Large intestine (tissue), 3 donors: ENCODE measurements at regions not wholly inside any gene's neighbourhood (a gene's known extent, or its start where the extent isn't known, plus 50 kb on each side); places are given as distances from the start of the nearest gene placed in this dataset.
A peak's percentile ranks its signal among the peaks of the same experiment; 100 is the strongest.
"Not testable (repeated sequence)": the region's sequence is repeated elsewhere in the genome, so short reads cannot be mapped to it uniquely, and the experiment has no call there.

ENCODE experiments used
- DNase-seq, 2 donors: peaks; one replicate each; pipeline versions ENCODE4 v3.0.0 to v3.0.0-alpha.2; 2013
- H3K27ac ChIP-seq: one replicate; pipeline ENCODE4 v1.5.1; 2013; ENCODE audit warnings: low read length
- H3K27me3 ChIP-seq: 2 replicates; pipeline ENCODE4 v1.6.1; 2013; ENCODE audit warnings: low read length; ENCODE audit not compliant: control insufficient read depth, insufficient read depth
- H3K36me3 ChIP-seq: 2 replicates; pipeline ENCODE4 v1.6.1; 2013; ENCODE audit warnings: low read length; ENCODE audit not compliant: control insufficient read depth, insufficient read depth
- H3K4me1 ChIP-seq: one replicate; pipeline ENCODE4 v1.6.1; 2013; ENCODE audit warnings: low read length; ENCODE audit not compliant: control insufficient read depth, insufficient read depth
- H3K4me3 ChIP-seq: one replicate; pipeline ENCODE4 v1.5.1; 2013; ENCODE audit warnings: low read length
- H3K9me3 ChIP-seq: one replicate; pipeline ENCODE4 v1.6.1; 2013; ENCODE audit warnings: mild to moderate bottlenecking, low read depth, low read length, moderate library complexity; ENCODE audit not compliant: control insufficient read depth
- WGBS: methylation state at CpG from one replicate; pipeline ENCODE4 v1.1.5; 2013; ENCODE audit warnings: low lambda C conversion rate; ENCODE audit not compliant: insufficient coverage; 5-methylcytosine and 5-hydroxymethylcytosine counted together

DNA sequence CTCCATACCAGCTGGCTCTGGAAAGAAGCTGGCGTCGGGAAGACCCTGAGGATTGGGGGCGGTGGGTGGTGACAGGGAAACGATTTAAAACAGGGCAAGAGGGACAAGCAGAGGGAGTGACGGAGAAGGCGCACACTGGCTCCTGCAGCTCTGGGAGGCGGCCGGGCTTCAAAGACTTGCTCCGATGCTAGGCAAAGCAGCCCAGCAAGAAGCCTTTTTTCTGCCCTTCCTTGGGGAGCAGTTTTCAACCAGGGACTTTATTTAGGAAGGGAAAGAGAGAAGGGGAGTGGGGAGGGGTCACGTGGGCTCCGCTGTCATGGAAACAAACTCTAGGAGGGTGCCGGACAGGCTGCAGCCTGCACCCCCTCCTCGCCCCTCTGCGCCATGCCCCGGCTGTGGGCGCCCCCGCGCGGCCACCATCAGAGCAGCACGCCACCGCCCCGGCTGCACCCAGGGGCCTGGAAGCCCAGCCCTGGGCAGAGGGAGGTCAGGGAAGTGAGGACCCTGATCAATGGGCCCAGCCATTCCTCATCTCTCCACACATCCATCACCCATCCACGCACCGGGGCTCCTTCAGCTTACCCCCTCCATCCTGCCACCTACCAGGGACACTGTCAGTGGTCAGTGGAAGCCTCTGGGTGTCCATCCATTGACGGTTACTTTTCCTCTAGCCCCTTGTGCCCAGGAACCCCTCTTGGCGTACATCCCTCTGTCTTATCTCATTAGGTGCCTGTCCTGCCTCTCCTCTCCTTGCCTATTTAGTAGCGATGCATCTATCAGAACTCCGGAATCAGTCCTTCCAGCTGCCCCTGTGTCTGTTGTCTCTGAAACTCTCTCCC lies 66.6 kb upstream of the CCDC167 start:
- no peaks in the 10 kb centered on the region for H3K36me3 ChIP-seq
- no peaks in the 10 kb centered on the region for H3K9me3 ChIP-seq
- peak overlapping the region; percentile 24 for H3K4me3 ChIP-seq
- peak; percentile 17 to 56 for DNase-seq
- H3K27ac ChIP-seq = no peak overlapping the region
- H3K27me3 ChIP-seq = peaks cover 71% of the 10 kb centered on the region
- 80% methylated on average over 1 of the region's 28 CpGs for WGBS
- peaks cover 7% of the 10 kb centered on the region for H3K4me1 ChIP-seq

DNA sequence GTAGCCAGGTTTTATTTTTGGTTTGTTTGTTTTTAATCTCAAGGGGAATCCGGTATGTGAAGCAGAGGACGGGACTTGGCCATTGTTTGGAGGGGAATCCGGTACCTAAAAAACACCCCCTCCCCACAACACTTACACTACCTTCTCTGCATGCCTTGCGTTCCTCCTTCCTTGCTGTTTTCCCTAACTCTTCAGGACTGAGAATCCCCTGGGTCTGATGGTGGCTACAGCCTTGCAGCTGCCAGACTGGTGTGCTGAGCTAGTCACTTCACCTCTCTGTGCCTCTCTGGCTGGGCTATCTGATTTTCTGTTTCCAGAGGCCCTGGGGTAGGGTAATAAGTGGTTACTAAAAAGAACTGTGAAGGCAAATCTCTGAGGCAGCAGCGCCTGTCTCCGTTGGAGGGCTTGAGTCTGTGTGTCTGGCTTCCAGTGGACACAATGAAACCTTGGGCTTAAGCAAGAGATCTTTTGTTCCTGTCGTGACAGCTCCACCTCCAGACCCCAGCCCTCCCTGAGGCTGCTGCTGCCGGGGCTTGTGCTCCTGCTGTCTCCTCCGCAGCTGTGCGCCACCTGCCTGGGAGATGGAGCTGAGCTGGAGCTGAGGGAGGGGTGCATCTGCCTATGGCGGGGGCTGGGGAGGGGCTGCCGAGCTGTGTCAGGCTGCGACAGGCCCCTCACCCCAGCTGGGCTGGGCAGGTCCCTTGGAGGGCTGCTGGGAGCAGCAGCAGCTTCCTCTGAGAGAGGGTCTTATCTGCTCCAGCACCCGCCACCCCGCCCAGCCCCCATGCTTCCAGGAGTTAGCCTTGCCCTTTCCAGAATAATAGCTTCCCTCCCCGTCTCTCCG lies 65.8 kb upstream of the CCDC167 start:
- Histone ChIP-seq H3K9me3 (no peaks in the 10 kb centered on the region), H3K27me3 (peaks cover 70% of the 10 kb centered on the region), H3K4me3 (peak overlapping the region; percentile 24), H3K4me1 (peaks cover 7% of the 10 kb centered on the region), H3K27ac (no peak overlapping the region), H3K36me3 (no peaks in the 10 kb centered on the region)
- DNase-seq = peak; percentile 13 to 16
- no CpG with 5 or more reads among the region's 17 CpGs for WGBS

DNA sequence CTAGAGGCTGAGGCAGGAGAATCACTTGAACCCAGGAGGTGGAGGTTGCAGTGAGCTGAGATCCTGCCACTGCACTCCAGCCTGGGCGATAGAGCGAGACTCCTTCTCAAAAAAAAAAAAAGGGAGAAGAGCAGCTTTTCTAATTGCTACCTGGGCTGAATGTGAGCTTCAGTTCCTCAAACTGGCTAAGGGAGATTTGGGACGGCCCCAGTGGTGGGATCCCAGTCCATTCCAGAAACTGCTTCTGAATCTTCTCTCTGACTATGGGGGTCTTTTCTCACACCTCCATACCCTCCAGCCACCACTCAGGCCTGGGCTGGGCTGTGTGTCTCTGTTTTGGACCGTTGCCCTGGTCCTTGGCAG lies 63.2 kb upstream of the CCDC167 start:
- H3K36me3 ChIP-seq, H3K4me3 ChIP-seq, H3K9me3 ChIP-seq, H3K27ac ChIP-seq, H3K4me1 ChIP-seq, DNase-seq: not testable (repeated sequence)
- peaks cover 68% of the 10 kb centered on the region for H3K27me3 ChIP-seq
- WGBS = no CpG with 5 or more reads among the region's 4 CpGs

DNA sequence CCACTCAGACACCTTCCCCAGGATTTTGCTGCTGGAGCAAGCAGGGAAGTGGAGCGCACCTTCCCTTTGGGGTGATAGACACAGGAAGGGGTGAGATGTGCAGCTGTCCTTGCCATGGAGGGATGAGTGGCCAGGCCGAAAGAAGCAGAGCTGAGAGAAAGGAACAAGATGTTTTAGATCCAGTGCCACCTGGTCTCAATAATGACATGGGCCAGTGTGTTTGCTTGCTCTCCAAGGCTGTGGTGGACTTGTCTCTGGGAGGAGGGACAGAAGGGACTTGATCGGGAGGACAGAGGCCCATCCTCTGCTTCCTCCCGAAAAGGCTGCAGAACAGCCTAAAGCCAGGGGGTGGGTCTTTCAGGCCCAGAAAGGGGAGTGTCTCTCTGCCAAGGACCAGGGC lies 61.7 kb upstream of the CCDC167 start:
- no CpG with 5 or more reads among the region's 4 CpGs for WGBS
- H3K4me3 ChIP-seq = no peak overlapping the region
- H3K9me3 ChIP-seq = no peaks in the 10 kb centered on the region
- no peaks in the 10 kb centered on the region for H3K36me3 ChIP-seq
- peaks cover 65% of the 10 kb centered on the region for H3K27me3 ChIP-seq
- no peak overlapping the region for H3K27ac ChIP-seq
- DNase-seq = no peak
- H3K4me1 ChIP-seq = peaks cover 7% of the 10 kb centered on the region

DNA sequence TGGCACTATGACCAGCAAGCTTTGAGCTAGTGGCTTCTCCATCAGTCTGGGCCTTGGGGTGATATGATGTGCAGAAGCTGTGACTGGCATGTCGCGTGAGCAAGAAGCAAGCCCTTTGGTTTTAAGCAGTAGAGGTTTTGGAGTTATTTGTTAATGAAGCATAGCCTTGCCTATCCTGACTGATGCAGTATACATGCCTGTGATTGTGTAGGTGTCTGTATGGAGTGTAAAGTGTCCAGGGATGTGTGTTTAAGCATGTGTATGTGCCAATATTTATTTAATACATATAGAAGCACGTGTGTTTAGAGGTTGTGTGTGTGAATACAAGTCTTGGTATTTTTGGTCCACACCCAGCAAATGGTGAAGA lies 61.0 kb upstream of the CCDC167 start:
- Histone ChIP-seq H3K4me3 (no peak overlapping the region), H3K36me3 (no peaks in the 10 kb centered on the region), H3K27me3 (peaks cover 60% of the 10 kb centered on the region), H3K4me1 (peaks cover under 1% of the 10 kb centered on the region), H3K27ac (no peak overlapping the region), H3K9me3 (no peaks in the 10 kb centered on the region)
- WGBS = no CpG with 5 or more reads among the region's 3 CpGs
- no peak for DNase-seq

DNA sequence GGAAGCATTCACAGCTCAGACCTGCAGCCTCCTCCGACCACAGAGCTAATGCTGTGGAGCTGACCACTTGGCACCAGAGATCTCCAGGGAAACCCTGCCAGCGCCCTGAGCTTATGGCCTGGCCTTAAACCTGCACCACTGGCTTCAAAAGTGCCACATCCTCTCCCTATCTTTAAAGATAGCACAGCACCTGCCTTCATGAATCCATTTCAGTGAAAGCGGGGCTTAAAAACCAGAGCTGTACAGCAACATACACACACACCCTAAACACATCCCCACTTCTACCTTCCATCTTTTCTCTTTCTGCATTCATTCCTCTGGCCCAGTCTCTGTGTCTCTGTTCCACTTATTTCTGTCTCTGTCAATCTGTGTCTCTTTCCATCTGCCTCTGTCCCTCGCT lies 59.8 kb upstream of the CCDC167 start:
- 42% methylated on average over 2 of the region's 4 CpGs for WGBS
- peaks cover 57% of the 10 kb centered on the region for H3K27me3 ChIP-seq
- no peaks in the 10 kb centered on the region for H3K36me3 ChIP-seq
- H3K27ac ChIP-seq = no peak overlapping the region
- H3K4me1 ChIP-seq = no peaks in the 10 kb centered on the region
- no peak overlapping the region for H3K4me3 ChIP-seq
- DNase-seq = no peak
- no peaks in the 10 kb centered on the region for H3K9me3 ChIP-seq

DNA sequence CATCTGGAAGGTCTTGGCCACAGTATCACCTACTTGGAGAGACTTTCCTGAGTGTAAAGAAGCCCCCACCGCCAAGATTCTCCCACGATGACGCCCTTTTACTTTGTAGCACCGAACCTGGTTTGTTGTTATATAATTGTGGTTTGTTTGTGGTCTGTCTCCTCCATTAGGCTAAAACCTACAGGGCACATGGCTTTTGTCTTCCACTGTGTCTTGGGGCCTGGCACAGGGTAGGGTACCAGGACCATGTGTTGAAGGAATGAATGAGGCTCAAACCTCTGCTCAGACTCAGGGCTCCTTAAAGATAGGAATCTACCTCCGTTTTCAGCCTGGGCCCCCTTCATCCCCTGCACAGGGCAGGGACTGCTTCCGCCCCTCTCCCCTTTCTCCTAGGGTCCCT lies 59.4 kb upstream of the CCDC167 start:
- Histone ChIP-seq H3K36me3 (no peaks in the 10 kb centered on the region), H3K27me3 (peaks cover 54% of the 10 kb centered on the region), H3K27ac (no peak overlapping the region), H3K4me1 (no peaks in the 10 kb centered on the region), H3K4me3 (no peak overlapping the region), H3K9me3 (no peaks in the 10 kb centered on the region)
- no peak for DNase-seq
- no CpG with 5 or more reads among the region's 6 CpGs for WGBS

DNA sequence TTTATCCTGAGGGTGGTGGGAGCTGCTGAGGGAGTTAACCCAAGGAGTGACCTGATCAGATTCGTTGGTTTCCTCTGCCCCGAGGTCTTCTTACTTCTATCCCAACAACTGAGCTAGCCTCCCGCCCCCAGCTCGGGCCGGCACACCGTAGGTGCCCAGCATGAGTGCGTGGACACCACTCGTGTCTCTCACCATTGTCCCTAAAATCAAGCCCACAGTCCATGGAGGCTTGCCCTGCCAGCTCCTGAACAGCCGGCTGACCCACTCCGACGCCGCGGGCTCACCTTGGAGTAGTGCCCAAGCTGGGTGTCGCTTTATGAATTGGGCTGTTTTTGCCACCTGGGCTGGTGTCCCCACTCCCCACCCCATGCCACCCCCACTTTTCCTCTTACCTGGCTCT lies 59.0 kb upstream of the CCDC167 start:
- no CpG with 5 or more reads among the region's 14 CpGs for WGBS
- Histone ChIP-seq H3K27me3 (peaks cover 51% of the 10 kb centered on the region), H3K27ac (no peak overlapping the region), H3K4me3 (no peak overlapping the region), H3K9me3 (no peaks in the 10 kb centered on the region), H3K36me3 (no peaks in the 10 kb centered on the region), H3K4me1 (no peaks in the 10 kb centered on the region)
- no peak for DNase-seq

DNA sequence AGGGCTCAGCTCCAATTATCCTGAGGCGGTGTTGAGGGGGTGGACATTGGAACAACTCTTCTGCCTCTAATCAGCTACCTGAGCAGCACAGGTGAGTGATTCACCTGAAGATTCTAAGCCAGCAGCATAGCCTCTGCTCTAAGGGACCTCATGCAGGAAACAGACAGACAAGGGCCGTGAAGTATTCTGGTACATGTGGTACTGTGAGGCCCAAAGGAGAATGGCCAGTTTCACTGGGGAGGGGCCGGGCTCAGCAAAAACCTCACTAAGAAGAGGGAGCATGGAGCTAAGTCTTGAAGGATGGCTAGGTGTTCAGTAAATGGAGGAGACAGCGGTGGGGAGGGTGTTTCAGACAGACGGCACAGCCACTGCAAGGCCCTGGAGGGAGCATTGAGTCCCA lies 58.5 kb upstream of the CCDC167 start:
- no peak overlapping the region for H3K4me3 ChIP-seq
- DNase-seq = no peak
- no peaks in the 10 kb centered on the region for H3K36me3 ChIP-seq
- WGBS = no CpG with 5 or more reads among the region's 5 CpGs
- no peaks in the 10 kb centered on the region for H3K4me1 ChIP-seq
- no peak overlapping the region for H3K27ac ChIP-seq
- no peaks in the 10 kb centered on the region for H3K9me3 ChIP-seq
- peaks cover 50% of the 10 kb centered on the region for H3K27me3 ChIP-seq

DNA sequence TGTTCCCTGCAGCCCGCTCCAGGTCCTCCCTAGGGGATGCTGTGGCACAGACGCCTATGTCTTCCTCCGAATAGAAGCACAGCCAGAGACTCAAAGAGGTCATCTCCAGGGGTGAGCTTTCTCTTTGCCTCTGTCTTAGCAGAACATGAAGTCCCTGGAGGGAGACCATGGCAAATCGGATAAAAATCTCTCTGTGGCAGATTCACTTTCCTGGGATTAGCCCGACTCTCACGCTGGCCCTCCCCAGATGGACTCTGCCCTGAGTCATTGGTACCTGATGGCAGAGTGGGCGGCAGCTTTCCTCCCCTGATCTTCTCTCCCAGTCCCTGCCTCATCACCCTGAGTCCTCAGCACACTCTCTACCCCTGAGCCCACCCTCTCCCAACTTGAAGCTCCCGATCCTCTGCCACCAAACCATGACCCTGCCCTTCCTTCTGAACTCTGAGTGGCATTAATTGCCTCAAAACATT lies 58.0 kb upstream of the CCDC167 start:
- Histone ChIP-seq H3K4me3 (no peak overlapping the region), H3K36me3 (no peaks in the 10 kb centered on the region), H3K27ac (no peak overlapping the region), H3K27me3 (peaks cover 52% of the 10 kb centered on the region), H3K9me3 (no peaks in the 10 kb centered on the region), H3K4me1 (no peaks in the 10 kb centered on the region)
- 67% methylated on average over 3 of the region's 8 CpGs for WGBS
- DNase-seq = no peak
